GM18517 (cell line): ENCODE measurements at regions not wholly inside any gene's neighbourhood (a gene's known extent, or its start where the extent isn't known, plus 50 kb on each side); places are given as distances from the start of the nearest gene placed in this dataset.

ENCODE experiments used
- ATAC-seq: cut with Tn5 transposase; IDR thresholded peaks from one replicate; pipeline ENCODE4 v1.9.1; 2021; ENCODE audit warnings: mild to moderate bottlenecking, moderate library complexity; ENCODE audit not compliant: unreplicated experiment

DNA sequence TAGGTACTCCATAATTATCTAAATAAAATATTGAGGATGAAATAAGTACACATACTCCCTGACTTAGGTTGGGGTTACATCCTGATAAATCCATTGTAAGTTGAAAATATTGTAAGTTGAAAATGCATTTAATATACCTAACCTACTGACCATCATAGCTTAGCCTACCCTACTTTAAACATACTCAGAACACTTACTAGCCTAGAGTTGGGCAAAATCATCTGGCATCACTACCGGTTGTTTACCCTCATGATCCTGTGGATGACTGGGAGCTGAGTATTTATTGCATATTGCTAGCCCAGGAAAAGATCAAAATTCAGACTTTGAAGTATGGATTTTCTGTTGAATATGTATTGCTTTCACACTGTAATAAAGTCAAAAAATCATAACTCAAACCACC, 467.3 kb downstream of the C6orf118 start:
- no peak for ATAC-seq

DNA sequence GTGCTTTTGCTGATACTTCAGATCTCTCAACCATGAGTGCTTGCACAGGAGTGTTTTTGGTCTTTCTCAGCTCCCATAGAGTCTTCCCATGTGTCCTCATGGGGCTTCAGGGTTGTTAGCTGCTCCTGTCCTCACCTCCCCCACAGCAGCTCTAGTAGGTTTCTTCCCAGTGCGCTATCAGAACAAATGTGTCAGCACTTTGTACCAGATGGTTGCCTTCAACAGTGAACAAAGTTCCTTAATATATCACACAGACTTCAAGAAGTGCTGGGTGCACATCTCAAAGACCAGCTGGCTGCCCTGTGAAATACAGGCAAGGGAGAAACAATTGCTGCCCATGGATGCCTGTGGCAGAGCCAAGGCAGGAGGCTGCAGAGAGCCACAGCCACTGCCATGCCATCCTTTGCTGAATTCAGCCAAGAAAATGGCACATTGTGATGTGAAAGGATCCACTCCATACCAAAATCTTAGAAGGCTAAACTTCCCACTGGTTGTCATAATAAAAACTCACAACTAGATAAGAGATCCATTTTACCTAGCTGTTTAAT, 471.3 kb downstream of the C6orf118 start:
- no peak for ATAC-seq

DNA sequence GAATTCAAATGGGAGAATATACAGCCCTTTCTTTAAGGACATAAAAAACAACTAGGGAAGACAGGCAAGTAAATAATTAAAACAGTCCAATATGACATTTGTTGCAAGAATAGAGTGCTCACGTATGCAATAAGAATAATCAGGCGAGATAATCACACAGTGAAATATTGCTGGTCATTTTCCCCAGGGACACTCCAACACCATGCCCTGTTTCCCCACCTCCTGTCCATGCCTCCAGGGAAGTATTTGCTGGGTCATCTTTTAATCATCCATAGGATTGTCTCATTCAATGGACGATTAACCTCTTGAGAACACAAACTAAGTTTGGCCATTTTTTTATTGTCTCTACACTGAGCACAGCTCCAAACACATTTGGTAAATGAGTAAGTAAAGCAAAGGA, 472.9 kb downstream of the C6orf118 start:
- no peak for ATAC-seq

DNA sequence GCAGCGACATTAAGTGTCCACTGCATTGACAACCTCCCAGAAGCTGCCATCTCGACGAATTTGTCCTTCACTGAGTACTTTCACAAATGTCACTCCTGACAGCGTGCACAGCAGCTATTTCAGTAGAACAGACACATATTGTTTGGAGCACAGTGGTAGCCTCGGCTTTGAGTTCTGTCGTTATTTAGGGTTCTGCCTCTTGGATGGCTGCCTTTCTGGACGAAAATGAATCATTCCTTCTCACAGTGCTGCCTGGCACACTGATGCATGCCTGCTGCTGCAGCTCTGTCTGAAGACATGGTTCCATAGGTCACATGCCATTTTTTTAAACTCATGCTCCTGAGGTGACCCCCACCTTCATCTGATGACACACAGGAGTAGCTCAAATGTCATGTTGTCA, 477.0 kb downstream of the C6orf118 start:
- no peak for ATAC-seq

DNA sequence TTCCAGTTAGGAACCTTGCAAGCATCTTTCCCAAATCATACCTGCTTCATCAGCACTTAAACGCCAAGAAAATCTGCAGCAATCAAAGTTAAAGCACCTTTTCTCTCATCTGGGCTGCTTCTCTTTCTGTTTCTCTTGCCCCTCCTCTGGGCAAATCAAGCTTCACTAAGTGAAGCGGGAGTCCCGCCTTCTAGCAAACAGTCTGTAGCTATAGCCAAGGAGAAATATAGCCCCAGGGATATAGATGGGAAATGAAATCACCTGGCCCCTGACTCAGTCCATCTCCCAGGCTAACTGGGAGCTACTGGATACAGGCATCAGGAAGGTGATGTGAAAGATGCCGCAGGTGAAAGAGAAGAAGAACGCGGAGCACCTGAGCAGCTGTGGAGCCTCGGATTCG, 481.9 kb downstream of the C6orf118 start:
- ATAC-seq, result no peak

DNA sequence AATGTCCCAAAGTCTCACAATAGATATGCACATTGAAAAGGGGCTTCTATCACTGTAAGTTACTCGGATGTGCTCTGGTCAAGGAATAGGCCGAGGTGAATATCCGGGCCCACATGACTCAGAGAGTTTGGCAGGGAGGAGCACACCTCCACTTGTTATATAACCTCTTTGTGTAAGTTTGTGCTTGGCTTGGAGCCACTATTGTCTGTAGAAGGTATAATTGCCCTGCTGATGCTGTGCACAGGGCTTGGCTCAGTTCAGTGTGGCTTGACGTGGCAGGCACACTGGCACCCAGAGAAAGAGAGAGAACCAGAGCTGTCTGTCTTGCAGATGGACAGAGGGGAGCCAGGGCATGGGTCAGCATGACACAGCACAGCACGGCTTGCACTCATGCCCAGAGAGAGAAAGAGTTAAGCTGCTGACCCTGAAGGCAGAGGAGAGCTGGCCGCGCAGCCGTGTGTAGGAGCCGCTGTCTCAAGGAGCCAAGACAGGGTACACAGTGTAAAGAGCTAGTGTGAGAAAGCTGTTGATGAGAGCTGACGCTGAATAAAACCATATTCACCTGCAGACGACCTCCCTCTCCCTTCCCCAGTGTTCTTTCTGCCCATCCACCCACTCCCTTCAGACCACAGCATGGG, 482.5 kb downstream of the C6orf118 start:
- no peak for ATAC-seq

DNA sequence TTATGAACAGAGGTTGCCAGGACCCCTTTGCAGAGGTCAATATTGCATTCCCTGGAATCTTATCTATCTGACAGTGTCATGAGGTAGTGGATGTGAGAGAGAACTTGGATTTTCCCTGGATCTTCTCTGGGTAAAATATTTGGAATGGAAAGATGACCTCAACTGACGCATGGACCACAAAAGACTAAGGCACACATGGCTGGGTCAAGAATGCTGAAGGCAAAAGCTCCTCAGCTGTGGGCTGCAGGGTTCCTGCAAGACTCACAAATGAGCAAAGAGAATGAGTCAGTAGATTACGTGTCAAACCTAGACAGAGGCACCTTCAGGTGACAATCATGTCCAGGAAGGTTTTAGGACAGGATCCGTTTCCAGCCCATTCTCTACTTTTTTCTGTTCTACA, 484.0 kb downstream of the C6orf118 start:
- ATAC-seq, result no peak

DNA sequence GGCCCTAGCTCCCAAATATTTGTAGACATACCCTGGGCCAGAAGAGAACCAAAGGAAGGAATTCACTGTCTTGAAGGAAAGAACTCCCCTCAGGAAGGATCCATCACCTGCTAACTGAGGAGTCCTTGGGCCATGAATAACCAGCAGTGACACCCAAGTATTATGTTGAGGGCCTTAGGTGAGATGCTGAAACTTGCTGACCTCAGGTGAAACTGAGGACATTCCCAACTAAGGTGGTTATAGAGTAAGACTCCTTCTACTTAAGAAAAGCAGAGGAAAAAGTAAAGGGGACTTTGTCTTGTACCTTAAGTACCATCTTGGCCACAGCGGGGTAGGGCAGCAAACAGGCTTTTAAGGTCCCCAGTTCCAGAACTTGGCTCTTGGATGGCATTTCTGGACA, 491.7 kb downstream of the C6orf118 start:
- ATAC-seq, result no peak

DNA sequence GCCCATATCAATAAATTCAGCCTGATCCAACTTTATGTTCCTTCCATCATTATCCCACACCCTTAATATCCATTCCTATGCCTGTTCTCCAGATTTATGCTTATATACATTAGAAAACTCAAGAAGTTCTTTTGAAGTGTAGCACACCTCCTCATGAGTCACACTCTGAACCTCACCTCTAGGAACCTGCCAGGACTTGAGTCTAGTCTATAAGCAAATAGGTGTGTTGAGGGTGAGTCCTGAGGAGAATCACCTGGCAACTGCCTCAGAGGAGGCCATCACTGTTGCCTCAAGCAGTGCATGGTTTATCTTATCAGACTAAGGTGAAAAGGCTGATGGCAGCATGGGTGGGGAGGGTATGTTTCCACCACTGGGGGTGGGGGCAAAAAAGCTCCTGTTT, 496.7 kb downstream of the C6orf118 start:
- no peak for ATAC-seq

DNA sequence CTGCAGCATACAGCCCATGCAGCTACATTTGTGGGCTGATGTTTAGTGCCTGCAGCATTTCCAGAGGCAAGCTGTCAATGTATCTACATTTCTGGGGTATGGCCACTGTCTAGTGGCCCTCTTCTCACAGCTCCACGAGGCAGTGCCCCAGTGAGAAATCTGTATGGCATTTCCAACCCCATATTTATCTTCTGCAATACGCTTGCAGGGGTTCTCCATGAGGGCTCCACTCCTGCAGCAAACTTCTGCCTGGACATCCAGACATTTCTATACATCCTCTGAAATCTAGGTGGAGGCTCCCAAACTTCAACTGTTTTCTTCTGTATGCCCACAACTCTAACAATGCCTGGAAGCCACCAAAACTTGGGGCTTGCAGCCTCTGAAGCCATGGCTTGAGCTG, 502.3 kb downstream of the C6orf118 start:
- no peak for ATAC-seq

DNA sequence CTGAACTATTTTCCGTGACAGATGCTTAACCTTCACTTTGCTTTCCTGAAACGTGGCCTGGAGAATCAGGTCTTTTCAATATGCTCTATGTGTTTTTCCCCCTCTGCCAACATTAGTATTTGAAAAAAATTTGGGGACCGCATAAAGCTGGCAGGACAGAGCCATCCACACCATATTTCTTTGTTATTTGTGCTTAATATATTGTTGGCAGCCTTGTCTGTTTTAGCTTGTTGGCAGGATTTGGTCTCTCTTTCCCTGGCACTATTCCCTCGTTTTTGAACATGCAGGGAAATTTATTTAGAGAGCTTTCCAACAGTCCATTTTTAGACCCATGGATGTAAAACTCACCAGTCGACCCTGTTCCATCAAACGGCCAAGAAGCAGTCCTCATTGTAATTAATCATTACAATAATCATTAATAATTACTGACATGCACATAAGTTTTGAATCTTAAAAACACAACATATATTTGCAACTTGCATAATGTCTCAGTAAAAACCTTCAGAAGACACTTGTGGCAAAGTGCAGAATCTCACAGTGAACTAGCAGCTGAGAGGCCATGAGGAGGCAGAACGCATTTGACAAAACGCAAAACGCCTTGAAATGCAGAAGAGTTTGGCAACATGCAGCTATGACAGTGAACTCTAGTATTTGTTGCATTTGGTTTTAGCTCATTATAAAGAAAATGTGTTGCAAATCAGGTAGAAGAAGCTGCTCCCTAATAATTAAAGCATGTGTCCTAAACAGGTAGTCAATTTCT, 514.2 kb downstream of the C6orf118 start:
- ATAC-seq, result no peak

DNA sequence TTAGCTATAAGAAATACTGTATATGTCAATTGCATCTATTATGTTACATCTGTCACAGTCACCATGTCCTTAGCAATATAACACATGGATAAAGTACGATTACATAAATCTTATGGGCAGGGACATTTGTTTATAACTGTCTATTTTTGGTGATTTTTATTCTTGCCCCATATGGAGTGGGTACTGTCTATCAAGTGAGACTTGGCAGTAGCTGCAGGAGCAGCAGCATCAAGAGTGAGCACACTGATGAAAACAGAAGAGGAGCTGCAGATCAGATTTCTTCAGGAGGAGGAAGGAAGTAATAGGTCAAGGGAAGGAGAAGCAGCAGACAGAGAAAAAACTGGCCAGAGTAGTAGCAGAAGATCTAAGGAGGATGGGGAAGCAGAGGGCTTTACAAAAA, 516.7 kb downstream of the C6orf118 start:
- no peak for ATAC-seq

DNA sequence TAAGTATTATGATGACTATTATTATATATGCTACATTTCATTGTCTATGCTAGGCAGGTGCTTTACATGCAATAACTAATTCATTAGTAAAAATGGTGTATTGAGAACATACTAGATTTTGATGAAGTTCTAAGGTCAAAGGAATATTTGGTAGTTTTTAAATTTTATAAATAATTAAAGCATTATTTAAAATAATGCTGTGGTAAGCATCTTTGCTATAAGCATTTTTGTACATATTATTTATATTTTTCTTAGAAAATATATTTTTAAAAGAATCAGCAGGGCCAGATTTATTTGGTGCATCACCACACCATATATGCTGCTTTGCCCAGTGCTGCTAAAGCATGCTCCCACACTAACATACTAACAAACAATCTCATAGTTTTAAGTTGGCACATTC, 517.9 kb downstream of the C6orf118 start:
- no peak for ATAC-seq

DNA sequence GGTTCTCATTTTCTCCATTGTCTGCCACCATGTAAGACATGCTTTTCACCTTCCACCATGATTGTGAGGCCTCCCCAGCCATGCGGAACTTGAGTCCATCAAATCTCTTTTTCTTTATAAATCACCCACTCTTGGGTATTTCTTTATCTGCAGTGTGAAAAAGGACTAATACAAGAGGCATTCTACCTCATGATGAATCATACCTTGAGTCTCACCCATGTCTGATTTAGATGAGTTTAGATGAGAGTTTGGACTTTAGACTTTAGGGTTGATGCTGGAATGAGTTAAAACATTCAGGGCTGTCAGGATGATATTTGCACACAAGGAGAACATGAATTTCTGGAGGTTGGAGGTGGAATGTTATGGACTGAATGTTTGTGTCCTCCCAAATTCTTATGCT, 545.6 kb downstream of the C6orf118 start:
- ATAC-seq, result no peak

DNA sequence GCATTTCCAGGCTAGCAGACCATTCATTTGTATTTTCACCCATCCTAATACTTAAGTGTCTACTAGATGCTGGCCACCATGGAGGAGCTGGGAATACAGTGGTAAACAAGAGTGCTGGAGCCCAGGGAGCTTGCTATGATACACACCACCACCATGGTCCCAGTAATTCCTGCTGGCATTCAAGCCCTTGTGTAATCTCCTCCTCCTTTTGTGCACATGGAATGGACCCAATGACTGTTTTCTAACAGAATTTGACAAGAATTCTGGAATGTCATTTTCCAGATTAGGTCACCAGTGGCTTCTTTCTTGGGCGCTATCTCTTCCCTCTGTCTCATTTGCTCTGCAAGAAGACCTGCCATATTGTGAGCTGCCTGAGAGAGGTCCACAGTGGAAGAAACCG, 552.0 kb downstream of the C6orf118 start:
- ATAC-seq, result no peak

DNA sequence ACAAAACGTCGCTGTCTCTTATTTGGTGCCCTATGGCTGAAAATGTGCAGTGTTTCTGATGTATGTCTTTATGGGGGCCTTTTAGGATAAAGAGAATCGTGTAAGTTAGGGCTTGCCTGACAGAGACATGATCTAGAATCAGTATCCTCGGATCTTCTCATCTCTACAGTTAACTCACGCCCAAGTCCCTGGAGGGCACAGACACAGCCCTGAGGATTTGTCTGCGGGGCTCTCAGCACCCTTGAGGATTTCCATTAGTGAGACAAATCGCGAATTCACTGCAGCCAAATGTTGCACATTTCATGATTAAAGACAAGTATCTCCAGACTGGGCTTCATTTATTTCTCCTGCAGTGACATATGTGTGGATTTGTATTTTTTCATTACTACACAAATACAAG, 552.7 kb downstream of the C6orf118 start:
- ATAC-seq, result no peak

DNA sequence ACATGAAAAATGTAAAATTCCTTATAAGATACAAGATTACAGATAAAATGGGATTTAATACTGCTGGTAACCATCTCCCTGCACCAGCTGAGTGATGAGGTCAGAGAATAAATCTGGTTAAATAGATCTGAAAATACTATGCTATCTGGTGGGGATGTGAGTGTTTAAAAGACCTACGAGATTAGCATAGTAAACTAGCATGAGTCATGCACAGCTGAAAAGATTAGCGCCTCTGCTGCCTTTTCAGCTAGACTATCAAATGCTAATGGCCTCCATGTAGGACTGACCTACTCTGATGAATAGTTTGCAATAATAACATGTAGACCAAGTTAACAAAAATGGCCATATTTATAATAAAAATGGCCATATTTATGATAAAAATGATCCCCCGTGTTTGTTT, 553.3 kb downstream of the C6orf118 start:
- no peak for ATAC-seq

DNA sequence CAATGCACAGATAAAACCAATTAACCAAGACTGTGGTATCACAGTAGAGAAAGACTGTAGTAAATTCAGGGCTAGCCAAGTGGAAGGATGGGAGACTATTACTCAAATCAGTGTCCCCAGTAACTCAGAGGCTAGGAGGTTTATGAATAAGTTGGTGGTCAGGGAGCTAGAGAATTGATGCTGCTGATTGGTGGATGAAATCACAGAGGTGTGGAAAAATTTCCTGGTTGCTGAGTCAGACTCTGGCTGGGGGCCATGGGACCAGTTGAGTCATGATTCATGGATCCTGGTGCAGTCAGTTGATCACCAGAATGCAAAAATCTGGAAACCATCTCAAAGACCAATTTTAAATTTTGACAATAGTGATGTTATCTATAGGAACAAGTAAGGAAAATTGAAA, 555.9 kb downstream of the C6orf118 start:
- no peak for ATAC-seq

DNA sequence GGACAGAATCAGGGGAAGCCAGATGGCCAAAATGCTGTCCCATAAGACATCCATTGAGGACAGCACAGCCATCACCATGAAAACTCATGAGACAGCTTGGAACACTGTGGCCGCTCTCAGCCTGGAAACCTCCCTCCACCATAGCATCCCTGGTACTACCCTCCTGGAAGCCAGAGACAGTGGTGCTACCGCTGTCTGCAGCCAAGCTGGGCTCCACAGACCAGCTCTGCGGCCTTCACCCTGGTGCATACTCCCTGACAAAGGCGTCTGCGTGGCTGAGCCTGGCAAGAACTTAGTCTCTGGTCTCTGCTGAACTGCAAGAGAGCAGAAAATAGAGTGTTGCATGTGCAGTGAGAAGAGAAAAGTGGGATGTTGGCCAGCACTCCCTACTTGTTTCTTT, 558.0 kb downstream of the C6orf118 start:
- ATAC-seq, result no peak

DNA sequence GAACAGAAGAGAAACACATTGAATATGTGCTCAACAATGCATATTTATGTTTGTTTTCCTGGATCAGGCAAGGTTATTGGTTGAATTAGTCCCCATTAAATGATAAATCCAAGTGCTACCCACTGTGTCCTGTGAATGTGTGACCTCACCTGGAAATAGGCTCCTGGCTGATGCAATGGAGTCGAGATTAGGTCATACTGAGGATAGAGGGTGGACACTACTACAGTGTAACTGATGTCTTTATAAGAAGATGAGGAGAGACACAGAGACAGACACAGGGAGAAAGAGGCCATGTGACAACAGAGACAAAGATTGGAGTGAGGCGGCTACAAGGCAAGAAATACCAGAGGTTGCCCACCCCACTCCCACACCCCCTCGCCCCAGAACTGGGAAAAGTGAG, 559.3 kb downstream of the C6orf118 start:
- no peak for ATAC-seq

DNA sequence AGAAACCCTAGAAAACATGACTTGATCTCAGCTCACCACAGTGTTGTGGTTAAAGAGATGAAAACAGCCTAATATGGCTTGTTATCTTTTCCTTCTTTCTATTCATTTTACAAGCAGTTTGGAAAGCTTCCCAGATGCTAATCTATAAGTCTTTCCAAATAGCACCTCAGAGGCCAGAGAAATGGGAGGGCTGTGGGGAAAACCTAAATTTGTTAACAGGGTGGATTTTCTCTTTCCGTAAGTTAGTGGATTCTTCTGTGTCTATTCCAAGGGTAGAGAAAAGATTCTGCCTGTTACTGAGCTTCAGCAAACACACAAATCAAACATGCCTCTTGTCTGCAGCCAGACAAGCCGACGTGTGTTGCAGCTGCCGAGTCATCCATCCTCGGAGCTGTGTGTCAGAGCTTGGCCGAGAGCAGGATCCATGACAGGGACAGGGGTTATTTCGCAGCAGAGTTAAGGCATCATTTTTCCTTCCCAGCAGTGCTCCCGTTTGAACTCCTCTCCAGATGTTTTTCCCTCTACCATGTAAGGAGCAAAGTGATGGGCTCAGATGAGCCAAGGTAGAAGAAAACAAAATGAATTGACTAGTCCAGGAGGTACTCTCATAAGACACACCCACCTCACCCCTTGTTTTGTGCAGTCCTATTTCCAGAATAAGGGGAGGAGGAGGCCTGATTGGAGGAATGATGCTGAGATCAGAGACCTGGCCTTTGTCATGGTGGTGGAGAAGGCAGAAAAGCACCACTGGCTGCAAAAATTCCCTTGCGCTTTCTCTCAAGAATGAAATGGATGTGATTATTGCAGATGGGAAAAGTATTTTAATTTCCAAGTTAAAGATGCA, 560.0 kb downstream of the C6orf118 start:
- no peak for ATAC-seq

DNA sequence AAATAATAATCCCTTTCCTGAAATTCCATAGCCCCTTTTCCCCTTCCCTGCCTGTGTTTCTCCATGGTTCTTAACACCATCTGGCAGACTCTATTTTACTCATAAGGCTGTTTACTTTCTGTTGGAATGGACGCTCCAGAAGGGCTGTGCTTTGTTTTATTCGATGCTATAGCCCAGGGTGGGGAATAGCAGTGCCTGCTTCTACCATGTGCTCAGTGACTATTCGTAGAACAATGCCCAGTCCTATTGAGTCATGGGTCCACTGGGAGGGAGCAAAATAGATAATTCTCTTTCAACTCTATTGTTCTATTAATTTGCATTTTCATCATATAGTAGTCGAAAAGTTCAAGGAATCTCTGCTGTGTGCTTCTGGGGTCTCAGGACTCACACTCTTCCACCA, 565.1 kb downstream of the C6orf118 start:
- ATAC-seq, result no peak
